KMS-11 (cell line): ENCODE measurements at regions not wholly inside any gene's neighbourhood (a gene's known extent, or its start where the extent isn't known, plus 50 kb on each side); places are given as distances from the start of the nearest gene placed in this dataset.

Experiments
- H2AFZ ChIP-seq: fragments of 200-600 bp; sonication (generic); 2 replicates; pipeline ENCODE4 v1.6.1; 2016; ENCODE audit warnings: antibody characterized with exemption, mixed run types, low read depth
- H3K27ac ChIP-seq: fragments of 200-600 bp; sonication (generic); 2 replicates; pipeline ENCODE4 v1.6.1; 2016; ENCODE audit warnings: mild to moderate bottlenecking, mixed run types
- H3K27me3 ChIP-seq: fragments of 200-600 bp; sonication (generic); 2 replicates; pipeline ENCODE4 v1.6.1; 2017; ENCODE audit warnings: mild to moderate bottlenecking, low read depth, mixed run types, moderate library complexity; ENCODE audit not compliant: insufficient read depth
- H3K36me3 ChIP-seq: fragments of 200-600 bp; sonication (generic); 2 replicates; pipeline ENCODE4 v1.6.1; 2017; ENCODE audit warnings: mild to moderate bottlenecking, mixed run types; ENCODE audit not compliant: insufficient read depth
- H3K4me1 ChIP-seq: fragments of 200-600 bp; sonication (generic); 2 replicates; pipeline ENCODE4 v1.6.1; 2016; ENCODE audit warnings: mild to moderate bottlenecking, low read depth, mixed run types; ENCODE audit not compliant: poor library complexity, severe bottlenecking
- H3K4me2 ChIP-seq: fragments of 200-600 bp; sonication (generic); 2 replicates; pipeline ENCODE4 v1.7.0; 2016; ENCODE audit warnings: mild to moderate bottlenecking, mixed run types
- H3K4me3 ChIP-seq: fragments of 200-600 bp; sonication (generic); IDR thresholded peaks from 2 replicates; pipeline ENCODE4 v1.6.1; 2017; ENCODE audit warnings: low read depth, low read length, mixed read lengths; ENCODE audit not compliant: insufficient read depth
- H3K79me2 ChIP-seq: fragments of 200-600 bp; sonication (generic); 2 replicates; pipeline ENCODE4 v1.6.1; 2016; ENCODE audit warnings: low read depth, mixed run types; ENCODE audit not compliant: insufficient read depth
- H3K9ac ChIP-seq: fragments of 200-600 bp; sonication (generic); 2 replicates; pipeline ENCODE4 v1.6.1; 2016; ENCODE audit warnings: mild to moderate bottlenecking, mixed run types
- H4K20me1 ChIP-seq: fragments of 200-600 bp; sonication (generic); 2 replicates; pipeline ENCODE4 v1.6.1; 2016; ENCODE audit warnings: mild to moderate bottlenecking, mixed run types; ENCODE audit not compliant: insufficient read depth
- CTCF ChIP-seq: fragments of 200-600 bp; sonication (generic); conservative IDR thresholded peaks from 2 replicates; pipeline ENCODE4 v1.6.1; 2017; ENCODE audit warnings: low read depth, mild to moderate bottlenecking, antibody characterized with exemption, low read length, moderate library complexity, mixed read lengths

GRCh38 chr10:31153692-31154091 lies 122.0 kb upstream of the ZNF438 start:
- no peak for TF ChIP-seq CTCF
- Histone ChIP-seq H3K4me1 (no peaks in the 10 kb centered on the region), H3K27me3 (no peaks in the 10 kb centered on the region), H3K27ac (no peak overlapping the region), H2AFZ (no peak overlapping the region), H3K79me2 (no peaks in the 10 kb centered on the region), H3K4me2 (no peak overlapping the region), H3K9ac (no peak overlapping the region), H4K20me1 (no peaks in the 10 kb centered on the region), H3K4me3 (no peak overlapping the region), H3K36me3 (no peaks in the 10 kb centered on the region)

DNA sequence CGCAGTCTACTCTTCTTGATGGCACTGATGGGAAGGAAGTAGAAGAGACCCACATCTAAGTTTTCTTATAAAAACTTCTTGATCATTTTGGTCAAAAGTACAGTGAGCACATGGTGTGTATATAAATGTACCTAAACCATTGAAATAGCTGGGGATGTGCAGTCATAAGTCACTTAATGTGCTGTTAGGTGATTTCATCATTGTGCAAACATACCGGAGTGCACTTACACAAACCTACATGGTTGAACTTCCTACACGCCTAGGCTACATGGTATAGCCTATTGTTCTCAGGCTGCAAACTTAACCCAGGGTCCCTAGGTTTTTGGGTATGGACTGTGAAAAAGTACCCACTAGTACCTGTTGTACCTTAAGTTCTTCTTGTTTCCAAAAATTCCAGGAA lies 123.3 kb upstream of the ZNF438 start:
- Histone ChIP-seq H3K79me2 (no peaks in the 10 kb centered on the region), H3K4me1 (no peaks in the 10 kb centered on the region), H3K9ac (no peak overlapping the region), H2AFZ (no peak overlapping the region), H3K4me2 (no peak overlapping the region), H3K36me3 (no peaks in the 10 kb centered on the region), H3K4me3 (no peak overlapping the region), H3K27ac (no peak overlapping the region), H4K20me1 (no peaks in the 10 kb centered on the region), H3K27me3 (no peaks in the 10 kb centered on the region)
- TF ChIP-seq CTCF = no peak

GRCh38 chr10:31157123-31158010 lies 125.7 kb upstream of the ZNF438 start:
- Histone ChIP-seq H2AFZ (no peak overlapping the region), H3K4me2 (no peak overlapping the region), H3K4me3 (no peak overlapping the region), H3K79me2 (no peaks in the 10 kb centered on the region), H3K36me3 (no peaks in the 10 kb centered on the region), H4K20me1 (no peaks in the 10 kb centered on the region), H3K4me1 (no peaks in the 10 kb centered on the region), H3K27me3 (no peaks in the 10 kb centered on the region), H3K9ac (no peak overlapping the region), H3K27ac (no peak overlapping the region)
- no peak for TF ChIP-seq CTCF

GRCh38 chr10:31158011-31158658 lies 126.5 kb upstream of the ZNF438 start:
- H3K79me2 ChIP-seq = no peaks in the 10 kb centered on the region

More at GRCh38 chr10:31158011-31158658, 126.5 kb upstream of the ZNF438 start:
- no peak overlapping the region for H3K27ac ChIP-seq
- H3K4me1 ChIP-seq = no peaks in the 10 kb centered on the region
- no peaks in the 10 kb centered on the region for H4K20me1 ChIP-seq
- H3K4me2 ChIP-seq = no peak overlapping the region
- no peak overlapping the region for H3K4me3 ChIP-seq
- H3K36me3 ChIP-seq = no peaks in the 10 kb centered on the region
- H3K27me3 ChIP-seq = no peaks in the 10 kb centered on the region
- no peak for TF ChIP-seq CTCF
- no peak overlapping the region for H2AFZ ChIP-seq
- no peak overlapping the region for H3K9ac ChIP-seq
